ENCODE measurements at regions not wholly inside any gene's neighbourhood (a gene's known extent, or its start where the extent isn't known, plus 50 kb on each side); places are given as distances from the start of the nearest gene placed in this dataset.

GRCh38 chr2:196510246-196510645, 129.3 kb upstream of the CCDC150 start:
- DNase-seq (no peak), ATAC-seq (ENCODE audit: low read depth) (no peak)
- H3K36me3 ChIP-seq (replicated peaks in 1 of 2; ENCODE audit: control extremely low read depth in 1 of 2, control insufficient read depth in 1 of 2, extremely low read depth in 1 of 2, insufficient read depth in 2 of 2, low read length in 1 of 2), result no peaks in the 10 kb centered on the region
- H3K27ac Mint-ChIP-seq, result no peak overlapping the region
- H4K20me1 ChIP-seq (ENCODE audit: control insufficient read depth, insufficient read depth, low read length, poor library complexity, severe bottlenecking), result no peaks in the 10 kb centered on the region
- intact Hi-C loops (cut with micrococcal nuclease), result no loop called here
- H3K4me2 ChIP-seq (replicated peaks; ENCODE audit: low read depth, low read length, poor library complexity, severe bottlenecking), result no peak overlapping the region
- WGBS (ENCODE audit: insufficient coverage), result no CpG with 5 or more reads among the region's 1 CpG
- H3K4me3 ChIP-seq (ENCODE audit: control extremely low read depth in 1 of 5, extremely low read depth in 1 of 5, insufficient read depth in 1 of 5, low read depth in 2 of 5, low read length in 4 of 5), result no peak overlapping the region
- H3K4me1 ChIP-seq (ENCODE audit: control insufficient read depth in 2 of 2, insufficient read depth in 2 of 2, low read length in 2 of 2), result no peaks in the 10 kb centered on the region
- H2AFZ ChIP-seq (ENCODE audit: insufficient read depth, low read depth, low read length, poor library complexity, severe bottlenecking), result no peak overlapping the region
- ChIA-PET POLR2A (no interaction called here), CTCF (no interaction called here)
- H3K4me3 Mint-ChIP-seq, result no peak overlapping the region
- H3K27me3 ChIP-seq (replicated peaks in 1 of 4; ENCODE audit: control extremely low read depth in 1 of 4, control insufficient read depth in 3 of 4, insufficient read depth in 4 of 4, low read length in 3 of 4), result peaks cover 0 to 5% (median 4%) of the 10 kb centered on the region in 4 experiments
- no peak overlapping the region for H3K27ac ChIP-seq (ENCODE audit: low read length in 2 of 2)
- H3K79me2 ChIP-seq (ENCODE audit: control insufficient read depth, insufficient read depth, low read length), result no peaks in the 10 kb centered on the region
- no peak overlapping the region for H3K9ac ChIP-seq (ENCODE audit: low read length)
- H3K9me3 ChIP-seq (ENCODE audit: control extremely low read depth in 1 of 3, control insufficient read depth in 2 of 3, insufficient read depth in 1 of 3, low read length in 2 of 3), result no peaks in the 10 kb centered on the region
- H3K27me3 Mint-ChIP-seq, result peaks cover 27% of the 10 kb centered on the region
- H3K9me3 Mint-ChIP-seq (ENCODE audit: insufficient read depth), result no peaks in the 10 kb centered on the region
- TF ChIP-seq CTCF (IDR thresholded peaks at IDR 0.05), result no peak
- no peak for TF ChIP-seq EZH2 (IDR thresholded peaks at IDR 0.05; ENCODE audit: borderline replicate concordance, insufficient read depth, low read depth, low read length, poor library complexity, severe bottlenecking)
- H3K4me1 Mint-ChIP-seq, result no peaks in the 10 kb centered on the region

- ATAC-seq (ENCODE audit: low read depth) (no peak), DNase-seq (no peak)
- WGBS (ENCODE audit: insufficient coverage), result 100% methylated on average over 1 of the region's 3 CpGs
- H3K4me3 ChIP-seq (ENCODE audit: control extremely low read depth in 1 of 5, extremely low read depth in 1 of 5, insufficient read depth in 1 of 5, low read depth in 2 of 5, low read length in 4 of 5), result no peak overlapping the region
- H3K4me1 ChIP-seq (ENCODE audit: control insufficient read depth in 2 of 2, insufficient read depth in 2 of 2, low read length in 2 of 2), result no peaks in the 10 kb centered on the region
- no peaks in the 10 kb centered on the region for H4K20me1 ChIP-seq (ENCODE audit: control insufficient read depth, insufficient read depth, low read length, poor library complexity, severe bottlenecking)
- no peak overlapping the region for H3K4me2 ChIP-seq (replicated peaks; ENCODE audit: low read depth, low read length, poor library complexity, severe bottlenecking)
- H3K9ac ChIP-seq (ENCODE audit: low read length), result no peak overlapping the region
- Mint-ChIP-seq H3K4me3 (no peak overlapping the region), H3K27me3 (peaks cover 24% of the 10 kb centered on the region), H3K27ac (no peak overlapping the region), H3K4me1 (no peaks in the 10 kb centered on the region), H3K9me3 (ENCODE audit: insufficient read depth) (no peaks in the 10 kb centered on the region)
- no peaks in the 10 kb centered on the region for H3K9me3 ChIP-seq (ENCODE audit: control extremely low read depth in 1 of 3, control insufficient read depth in 2 of 3, insufficient read depth in 1 of 3, low read length in 2 of 3)
- H3K79me2 ChIP-seq (ENCODE audit: control insufficient read depth, insufficient read depth, low read length), result no peaks in the 10 kb centered on the region
- H3K36me3 ChIP-seq (replicated peaks in 1 of 2; ENCODE audit: control extremely low read depth in 1 of 2, control insufficient read depth in 1 of 2, extremely low read depth in 1 of 2, insufficient read depth in 2 of 2, low read length in 1 of 2), result no peaks in the 10 kb centered on the region
- intact Hi-C loops (cut with micrococcal nuclease), result no loop called here
- POLR2A ChIA-PET, result no interaction called here
- peaks cover 0 to 5% (median 1%) of the 10 kb centered on the region in 4 experiments for H3K27me3 ChIP-seq (replicated peaks in 1 of 4; ENCODE audit: control extremely low read depth in 1 of 4, control insufficient read depth in 3 of 4, insufficient read depth in 4 of 4, low read length in 3 of 4)
- TF ChIP-seq EZH2 (IDR thresholded peaks at IDR 0.05; ENCODE audit: borderline replicate concordance, insufficient read depth, low read depth, low read length, poor library complexity, severe bottlenecking) (no peak), CTCF (IDR thresholded peaks at IDR 0.05) (no peak)
- no peak overlapping the region for H2AFZ ChIP-seq (ENCODE audit: insufficient read depth, low read depth, low read length, poor library complexity, severe bottlenecking)
- no peak overlapping the region for H3K27ac ChIP-seq (ENCODE audit: low read length in 2 of 2)
- CTCF ChIA-PET, result no interaction called here
Observed at GRCh38 chr2:196511258-196512168, 128.0 kb upstream of the CCDC150 start.
